HG03460 (cell line): ENCODE measurements at regions not wholly inside any gene's neighbourhood (a gene's known extent, or its start where the extent isn't known, plus 50 kb on each side); places are given as distances from the start of the nearest gene placed in this dataset.

ENCODE experiments used
- ATAC-seq: cut with Tn5 transposase; IDR thresholded peaks from one replicate; pipeline ENCODE4 v1.9.1; 2021; ENCODE audit not compliant: unreplicated experiment

DNA sequence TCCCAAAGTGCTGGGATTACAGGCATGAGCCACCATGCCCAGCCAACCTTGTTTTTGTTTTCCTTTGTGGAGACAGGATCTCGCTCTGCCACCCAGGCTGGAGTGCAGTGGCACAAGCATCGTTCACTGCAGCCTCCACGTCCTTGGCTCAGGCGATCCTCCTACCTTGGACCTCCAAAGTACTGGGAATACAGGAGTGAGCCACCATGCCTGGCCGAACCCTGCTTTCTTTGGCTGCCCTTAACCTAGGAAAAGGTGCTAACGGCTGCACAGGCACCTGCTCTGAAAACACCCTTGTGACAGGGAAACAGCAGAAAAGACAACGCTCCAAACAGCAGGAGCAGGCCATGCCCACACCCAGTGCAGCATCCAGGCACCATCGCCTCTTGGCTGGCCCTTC lies 71.9 kb downstream of the OAT start:
- no peak for ATAC-seq

GRCh38 chr10:124345521-124345920 lies 73.2 kb downstream of the OAT start:
- no peak for ATAC-seq

GRCh38 chr10:124344931-124345330 lies 73.8 kb downstream of the OAT start:
- ATAC-seq = no peak

GRCh38 chr10:124344266-124344590 lies 74.5 kb downstream of the OAT start:
- ATAC-seq = no peak

DNA sequence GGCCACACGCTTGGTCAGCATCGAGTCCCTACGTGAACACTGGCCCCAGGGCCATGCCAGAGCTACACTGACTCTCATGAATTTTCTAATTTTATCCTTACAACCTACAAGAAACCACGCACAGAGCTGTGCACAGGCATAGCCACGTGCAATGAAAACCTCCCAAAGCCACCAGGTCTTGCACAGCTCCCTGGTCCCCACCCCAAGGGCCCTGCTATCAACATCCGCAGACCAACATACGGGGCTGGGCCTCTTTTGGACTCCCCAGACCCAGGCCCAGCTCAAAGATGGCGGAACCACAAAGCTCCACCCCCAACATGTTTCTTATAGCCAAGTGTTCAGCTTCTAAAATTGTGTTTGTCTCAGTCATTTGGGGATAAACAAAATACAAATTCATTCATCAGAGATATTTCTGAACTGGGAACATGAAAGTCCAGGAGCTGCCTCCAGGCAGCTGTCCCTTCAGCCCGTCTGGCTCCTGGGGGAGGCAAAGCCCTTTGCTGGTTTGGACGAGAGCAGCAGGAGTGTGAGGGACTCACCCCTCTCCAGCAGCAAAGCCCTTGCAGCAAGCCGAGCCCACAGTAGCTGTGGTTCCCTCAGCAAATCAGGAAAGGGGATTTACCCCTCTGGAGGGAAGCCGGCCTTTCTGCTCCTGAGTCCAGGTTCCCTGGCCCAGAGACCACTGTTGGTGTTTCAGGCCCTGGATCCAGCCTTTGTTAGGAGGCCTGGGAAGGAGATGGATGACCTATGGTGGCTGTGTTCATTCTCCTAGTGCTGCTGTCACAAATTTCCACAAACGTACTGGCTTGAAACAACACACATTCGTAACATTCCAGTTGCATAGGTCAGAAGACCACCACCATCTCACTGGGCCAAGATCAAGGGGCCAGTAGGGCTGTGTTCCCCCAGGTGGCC lies 75.1 kb downstream of the OAT start:
- ATAC-seq = no peak

GRCh38 chr10:124342821-124343170 lies 75.9 kb downstream of the OAT start:
- ATAC-seq = no peak

- no peak for ATAC-seq
Observed at GRCh38 chr10:124342136-124342820, 76.4 kb downstream of the OAT start.

DNA sequence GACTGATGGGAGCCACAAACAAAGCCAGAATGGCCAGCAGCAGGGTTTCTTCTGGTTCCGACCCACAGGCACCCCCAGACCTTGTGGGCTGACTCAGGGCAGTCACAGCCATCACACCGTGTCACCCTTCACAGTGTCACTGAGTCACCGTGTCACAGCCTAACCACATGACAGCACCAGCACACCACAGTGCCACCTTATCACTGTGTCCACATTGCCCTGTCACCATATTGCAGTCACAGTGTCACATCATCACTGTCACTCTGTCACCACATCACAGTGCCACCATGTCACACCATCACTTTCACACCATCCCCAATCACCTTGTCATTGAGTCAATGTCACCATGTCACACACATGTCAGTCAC lies 77.0 kb downstream of the OAT start:
- ATAC-seq = peak; percentile 23

- ATAC-seq = no peak
Observed at GRCh38 chr10:124340033-124340760, 78.5 kb downstream of the OAT start.

DNA sequence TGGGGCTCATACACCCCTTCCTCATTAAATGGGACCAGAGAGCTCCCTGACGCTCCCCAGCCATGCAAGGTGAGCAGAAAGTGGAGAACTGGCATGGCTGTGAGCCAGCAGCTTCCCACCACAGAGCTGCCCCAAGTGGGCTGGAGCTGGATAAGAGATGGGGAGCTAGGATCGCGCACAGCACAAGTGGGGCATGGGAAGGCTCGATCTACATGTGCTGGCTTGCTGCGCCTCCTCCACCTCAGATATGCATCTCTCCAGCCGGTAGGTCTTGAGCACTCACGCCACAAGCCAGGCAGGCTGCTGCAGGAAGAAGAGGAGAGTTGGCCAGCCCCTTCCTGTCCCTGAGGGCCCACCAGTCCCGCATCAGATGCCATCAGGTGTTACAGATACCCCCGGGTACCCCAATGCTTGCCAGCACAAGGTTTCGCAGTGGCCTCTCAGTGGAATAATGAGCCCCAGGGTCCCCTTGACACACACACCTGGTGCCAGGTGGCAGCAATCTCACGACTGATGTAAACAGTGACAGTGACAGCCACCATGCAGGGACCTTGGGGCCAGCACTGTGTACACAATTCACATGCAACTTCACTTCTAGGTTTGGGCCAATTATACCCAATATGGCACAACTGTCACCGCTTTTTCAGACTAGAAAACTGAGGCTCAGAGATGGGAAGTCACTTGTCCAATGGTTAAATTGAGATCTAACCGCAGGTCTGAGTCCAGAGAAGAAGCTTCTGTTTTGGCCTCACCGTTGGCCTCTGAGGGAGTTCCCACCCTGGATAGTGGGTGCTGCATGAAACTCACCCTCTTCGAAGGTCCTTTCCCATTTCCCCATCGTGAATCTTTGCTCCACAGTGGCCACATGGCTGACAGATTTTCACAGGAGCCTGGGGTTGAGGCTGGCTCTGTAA lies 79.3 kb downstream of the OAT start:
- ATAC-seq = no peak

GRCh38 chr10:124338276-124338925 lies 80.3 kb downstream of the OAT start:
- ATAC-seq = no peak

DNA sequence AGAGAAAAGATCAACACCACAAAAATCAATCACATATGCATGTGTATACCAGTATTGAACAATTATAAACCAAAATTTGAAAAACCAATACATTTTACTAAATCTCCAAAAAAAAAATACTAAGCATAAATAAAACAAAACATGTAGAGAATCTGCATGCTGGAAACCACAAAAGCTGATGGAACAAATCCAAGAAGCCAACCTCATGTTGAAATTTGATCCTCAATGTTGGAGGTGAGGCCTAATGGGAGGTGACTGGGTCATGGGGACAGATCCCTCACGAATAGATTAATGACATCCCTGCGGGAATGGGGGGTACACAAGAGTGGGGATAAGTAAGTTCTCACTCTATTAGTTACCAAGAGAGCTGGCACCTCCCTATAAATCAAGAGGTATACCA lies 82.5 kb downstream of the OAT start:
- ATAC-seq = no peak

GRCh38 chr10:124333931-124334330 lies 84.8 kb downstream of the OAT start:
- ATAC-seq = no peak

GRCh38 chr10:124332426-124332825 lies 86.3 kb downstream of the OAT start:
- no peak for ATAC-seq

DNA sequence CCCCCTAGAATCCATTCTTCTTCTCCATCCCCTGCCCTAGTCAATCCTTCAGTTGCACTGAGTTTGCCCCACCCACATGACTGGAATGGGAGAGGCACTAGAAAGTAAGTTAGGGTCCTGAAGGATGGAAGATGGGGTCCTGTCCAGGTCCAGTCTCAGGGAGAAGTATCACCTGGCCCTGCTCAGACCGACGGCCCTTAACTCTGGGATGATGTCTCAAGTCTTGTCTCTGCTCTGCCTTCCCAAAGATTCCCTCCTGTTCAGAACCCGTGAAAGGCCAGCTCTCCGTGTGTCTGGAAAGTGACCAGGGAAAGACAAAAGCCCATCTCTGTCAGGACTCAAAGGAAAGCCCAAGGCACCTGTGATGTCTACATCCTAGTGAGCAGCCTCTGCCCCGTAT lies 88.8 kb downstream of the OAT start:
- no peak for ATAC-seq

DNA sequence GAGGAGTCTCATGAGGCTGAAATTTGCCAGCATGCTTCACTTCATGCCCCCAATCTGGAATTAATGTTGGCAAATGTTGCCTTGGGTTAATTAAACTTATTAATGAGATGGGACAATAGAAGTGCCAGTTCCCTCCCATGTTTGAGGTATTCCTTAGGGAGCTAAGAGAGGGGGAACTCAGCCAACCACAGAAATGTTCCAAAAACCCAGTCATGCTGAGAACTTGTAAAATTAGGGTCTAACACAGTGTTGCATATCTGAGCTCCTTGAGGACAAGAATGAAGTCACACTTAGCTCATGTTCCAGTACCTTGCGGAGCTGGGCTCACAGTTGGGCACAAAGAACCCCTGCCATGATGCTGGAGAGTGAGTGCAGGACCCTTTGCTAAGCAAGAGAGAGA lies 89.4 kb downstream of the OAT start:
- no peak for ATAC-seq

DNA sequence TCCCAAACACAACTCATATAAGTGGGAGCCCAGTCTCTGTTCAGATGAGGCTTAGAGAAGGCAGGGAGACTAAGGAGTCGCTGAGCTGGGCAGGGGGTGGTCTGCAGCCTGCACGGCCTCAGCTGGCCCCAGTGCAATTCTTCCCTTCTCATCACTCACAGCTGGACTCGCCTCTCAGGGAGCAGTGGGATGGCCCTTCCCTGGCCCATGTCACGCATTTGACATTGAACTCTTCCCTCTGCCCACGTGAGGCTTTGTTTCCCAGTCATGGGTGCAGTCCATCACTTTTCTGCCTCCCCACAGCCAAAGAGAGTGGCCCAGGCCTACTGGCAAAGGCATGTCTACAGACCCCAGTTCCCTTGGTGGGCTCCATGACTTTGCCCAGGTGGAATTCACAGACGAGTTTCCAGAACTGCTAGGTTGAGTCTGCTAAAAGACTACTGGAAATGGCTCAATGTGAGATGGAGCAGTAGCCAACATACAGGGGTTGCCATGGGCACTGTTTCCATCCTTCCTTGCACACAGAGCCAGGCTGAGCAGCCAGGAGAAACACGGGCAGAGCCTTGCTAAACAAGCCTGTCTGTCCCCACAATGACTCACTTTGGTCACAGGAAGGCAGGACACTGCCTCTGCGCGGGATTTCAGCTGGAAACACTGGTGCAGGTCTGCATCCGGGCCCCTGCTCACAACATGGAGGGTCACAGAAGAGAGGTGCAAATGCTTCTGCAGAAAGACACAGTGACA lies 90.1 kb downstream of the OAT start:
- no peak for ATAC-seq

- no peak for ATAC-seq
Observed at GRCh38 chr10:124325998-124326636, 92.6 kb downstream of the OAT start.

DNA sequence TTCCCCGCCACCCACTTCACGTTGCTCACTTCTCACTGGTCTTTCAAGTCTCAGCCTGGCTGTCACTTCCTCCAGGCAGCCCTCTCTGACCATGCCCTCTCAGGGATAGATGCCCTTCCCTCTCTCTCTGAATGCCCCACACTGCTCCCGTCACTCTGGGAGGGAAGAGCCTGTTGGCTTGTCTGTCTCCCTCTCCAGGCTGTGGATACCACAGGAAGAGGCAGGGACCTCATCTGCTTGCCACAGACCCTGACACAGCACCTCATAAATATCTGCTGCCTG lies 93.1 kb downstream of the OAT start:
- no peak for ATAC-seq
